GM23248 (cell line): ENCODE measurements at regions not wholly inside any gene's neighbourhood (a gene's known extent, or its start where the extent isn't known, plus 50 kb on each side); places are given as distances from the start of the nearest gene placed in this dataset.

Experiments used
- DNase-seq: peaks from one replicate; pipeline ENCODE4 v3.0.0-alpha.2; 2015
- H2AFZ ChIP-seq: fragments of 200-600 bp; sonication (generic); 2 replicates; pipeline ENCODE4 v1.6.1; 2016; ENCODE audit warnings: antibody characterized with exemption
- H3F3A ChIP-seq: fragments of 200-600 bp; sonication (generic); 2 replicates; pipeline ENCODE4 v1.6.1; 2016; ENCODE audit warnings: mild to moderate bottlenecking, antibody characterized with exemption, mixed run types; ENCODE audit not compliant: insufficient read depth
- H3K27ac ChIP-seq: fragments of 200-600 bp; sonication (generic); 2 replicates; pipeline ENCODE4 v1.5.1; 2016; ENCODE audit warnings: mild to moderate bottlenecking
- H3K27me3 ChIP-seq: fragments of 200-600 bp; sonication (generic); replicated peaks from 2 replicates; pipeline ENCODE4 v1.6.1; 2016; ENCODE audit warnings: mild to moderate bottlenecking; ENCODE audit not compliant: insufficient read depth
- H3K36me3 ChIP-seq: fragments of 200-600 bp; sonication (generic); 2 replicates; pipeline ENCODE4 v1.6.1; 2016; ENCODE audit warnings: low read depth, mild to moderate bottlenecking
- H3K4me1 ChIP-seq: fragments of 200-600 bp; sonication (generic); 2 replicates; pipeline ENCODE4 v1.6.1; 2016; ENCODE audit warnings: mild to moderate bottlenecking; ENCODE audit not compliant: insufficient read depth
- H3K4me2 ChIP-seq: fragments of 200-600 bp; sonication (generic); one replicate; pipeline ENCODE4 v1.6.1; 2016; ENCODE audit warnings: mild to moderate bottlenecking; ENCODE audit not compliant: unreplicated experiment
- H3K4me3 ChIP-seq: fragments of 200-600 bp; sonication (generic); 2 replicates; pipeline ENCODE4 v1.5.1; 2016; ENCODE audit warnings: mild to moderate bottlenecking
- H3K79me2 ChIP-seq: fragments of 200-600 bp; sonication (generic); 2 replicates; pipeline ENCODE4 v1.6.1; 2016; ENCODE audit warnings: mild to moderate bottlenecking; ENCODE audit not compliant: insufficient read depth
- H3K9ac ChIP-seq: fragments of 200-600 bp; sonication (generic); 2 replicates; pipeline ENCODE4 v1.6.1; 2016; ENCODE audit warnings: mild to moderate bottlenecking
- H3K9me2 ChIP-seq: fragments of 200-600 bp; sonication (generic); 2 replicates; pipeline ENCODE4 v1.6.1; 2016; ENCODE audit warnings: mixed run types, mild to moderate bottlenecking, moderate library complexity; ENCODE audit not compliant: insufficient read depth
- H3K9me3 ChIP-seq: fragments of 200-600 bp; sonication (generic); one replicate; pipeline ENCODE4 v1.6.1; 2017; ENCODE audit warnings: low read depth
- H4K20me1 ChIP-seq: fragments of 200-600 bp; sonication (generic); 2 replicates; pipeline ENCODE4 v1.6.0; 2016; ENCODE audit not compliant: insufficient read depth
- EZH2 ChIP-seq: fragments of 200-600 bp; sonication (generic); IDR thresholded peaks from 2 replicates; pipeline ENCODE4 v1.6.1; 2018; ENCODE audit warnings: antibody characterized with exemption, mild to moderate bottlenecking; ENCODE audit not compliant: insufficient read depth, poor library complexity, severe bottlenecking
- EZH2phosphoT487 ChIP-seq: fragments of 200-600 bp; sonication (generic); IDR thresholded peaks from 2 replicates; pipeline ENCODE4 v1.6.1; 2018; ENCODE audit warnings: antibody characterized with exemption, moderate library complexity, mild to moderate bottlenecking, low read depth; ENCODE audit not compliant: insufficient read depth
- WGBS, 2 experiments: methylation state at CpG; one replicate each; pipeline ENCODE4 v1.1.6; 2015 to 2017; ENCODE audit warnings: low lambda C conversion rate in 2 of 2, low coverage in 1 of 2; ENCODE audit errors: missing lambda C conversion rate in 2 of 2; 5-methylcytosine and 5-hydroxymethylcytosine counted together
- in situ Hi-C: fragments of 300-500 bp; cut with MboI; formaldehyde crosslinking; loops from 2 replicates; pipeline ENCODE4 v1.15.0; 2020

DNA sequence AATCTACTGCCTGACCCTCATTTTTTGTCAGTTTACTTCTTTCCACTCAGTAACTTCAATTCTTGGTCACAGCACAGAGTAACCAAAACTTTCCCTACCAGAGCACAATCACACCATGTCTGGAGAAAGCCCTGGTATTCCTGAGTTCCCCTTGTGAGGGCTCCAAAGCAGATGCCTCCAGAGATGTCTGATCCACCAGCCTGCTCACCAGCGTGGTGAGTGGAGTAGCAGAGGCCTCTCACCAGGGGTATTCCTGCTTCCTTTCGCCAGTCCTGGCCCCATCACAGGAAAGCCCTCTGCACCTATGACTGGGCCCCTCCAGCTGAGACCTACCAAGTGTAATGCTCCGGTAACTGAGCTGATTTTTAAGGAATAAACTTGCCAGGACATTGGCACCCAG, 205.4 kb upstream of the HS3ST3A1 start:
- no peak overlapping the region for H3K27ac ChIP-seq
- in situ Hi-C loops = no loop called here
- H3K79me2 ChIP-seq = no peaks in the 10 kb centered on the region
- H3K4me3 ChIP-seq = no peak overlapping the region
- H3F3A ChIP-seq = no peaks in the 10 kb centered on the region
- no peak for DNase-seq
- no peak for TF ChIP-seq EZH2
- H3K4me1 ChIP-seq = no peaks in the 10 kb centered on the region
- H4K20me1 ChIP-seq = no peaks in the 10 kb centered on the region
- no peak overlapping the region for H2AFZ ChIP-seq
- H3K9me3 ChIP-seq = no peaks in the 10 kb centered on the region
- no peaks in the 10 kb centered on the region for H3K36me3 ChIP-seq
- no peaks in the 10 kb centered on the region for H3K9me2 ChIP-seq
- H3K4me2 ChIP-seq = no peak overlapping the region
- no peak overlapping the region for H3K9ac ChIP-seq
- no peaks in the 10 kb centered on the region for H3K27me3 ChIP-seq
- WGBS, 2 experiments = 79 to 92% methylated on average over 3 of the region's 3 CpGs

- DNase-seq = no peak
- TF ChIP-seq EZH2phosphoT487 (no peak), EZH2 (no peak)
- no peaks in the 10 kb centered on the region for H3K9me2 ChIP-seq
- no peaks in the 10 kb centered on the region for H4K20me1 ChIP-seq
- H3K4me2 ChIP-seq = no peak overlapping the region
- H3K4me1 ChIP-seq = no peaks in the 10 kb centered on the region
- H3K9ac ChIP-seq = no peak overlapping the region
- WGBS, 2 experiments = 94 to 100% methylated on average over 2 of the region's 2 CpGs
- H3K4me3 ChIP-seq = no peak overlapping the region
- no peaks in the 10 kb centered on the region for H3K9me3 ChIP-seq
- H3K79me2 ChIP-seq = no peaks in the 10 kb centered on the region
- no peak overlapping the region for H2AFZ ChIP-seq
- no peaks in the 10 kb centered on the region for H3F3A ChIP-seq
- no peak overlapping the region for H3K27ac ChIP-seq
- H3K27me3 ChIP-seq = no peaks in the 10 kb centered on the region
- no peaks in the 10 kb centered on the region for H3K36me3 ChIP-seq
- in situ Hi-C loops = no loop called here
Observed at GRCh38 chr17:13812350-13812749, 210.6 kb upstream of the HS3ST3A1 start.

DNA sequence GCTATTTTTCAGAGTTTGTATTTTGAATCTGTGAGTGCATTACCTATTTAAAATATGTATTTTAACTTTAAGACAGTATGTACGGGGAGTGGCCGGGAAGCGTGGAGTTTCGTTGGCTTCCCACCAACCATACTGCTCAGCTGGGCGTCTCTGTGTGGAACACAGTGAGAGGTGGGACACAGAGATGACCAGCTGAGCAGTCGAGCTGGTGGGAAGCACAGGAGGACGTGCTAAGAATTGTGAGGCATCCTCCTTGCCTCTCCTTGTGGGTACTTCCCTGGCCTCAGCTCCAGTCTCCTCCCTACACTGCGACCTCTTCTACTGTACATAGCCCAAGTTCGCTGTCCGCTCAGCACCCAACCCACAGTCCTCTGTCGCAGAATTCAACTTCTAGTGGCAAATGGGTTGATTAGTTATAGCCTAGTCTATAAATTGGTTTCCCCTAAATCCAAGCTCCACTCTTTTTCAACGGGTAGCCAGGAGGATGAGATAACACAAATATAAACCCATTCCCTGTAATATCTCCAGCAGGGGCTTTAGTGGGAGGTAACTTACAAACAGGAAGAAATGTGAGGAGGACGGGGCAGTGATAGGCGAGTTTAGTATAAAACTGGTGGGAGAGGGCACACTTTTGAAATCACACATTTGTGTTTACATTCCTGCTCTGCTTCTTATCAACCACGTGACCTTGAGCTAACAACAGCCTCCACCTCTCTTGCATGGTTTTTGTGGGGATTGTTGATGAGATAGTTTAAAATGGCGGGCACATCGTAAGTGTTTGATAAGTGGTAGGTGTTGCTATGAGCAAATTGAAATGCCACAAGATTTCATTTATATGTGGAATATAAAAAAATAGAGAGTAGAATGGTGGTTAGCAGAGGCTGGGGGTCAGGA, 211.9 kb upstream of the HS3ST3A1 start:
- Histone ChIP-seq H3K9me2 (no peaks in the 10 kb centered on the region), H3K36me3 (no peaks in the 10 kb centered on the region), H2AFZ (no peak overlapping the region), H3K27ac (no peak overlapping the region), H3K4me3 (no peak overlapping the region), H3K9ac (no peak overlapping the region), H3K4me2 (no peak overlapping the region), H3K4me1 (no peaks in the 10 kb centered on the region), H3K79me2 (no peaks in the 10 kb centered on the region), H3K27me3 (no peaks in the 10 kb centered on the region), H4K20me1 (no peaks in the 10 kb centered on the region), H3F3A (no peaks in the 10 kb centered on the region), H3K9me3 (no peaks in the 10 kb centered on the region)
- no peak for DNase-seq
- 78 to 85% methylated on average over 16 to 17 of the region's 17 CpGs for WGBS, 2 experiments
- in situ Hi-C loops = no loop called here
- TF ChIP-seq EZH2 (no peak), EZH2phosphoT487 (no peak)

DNA sequence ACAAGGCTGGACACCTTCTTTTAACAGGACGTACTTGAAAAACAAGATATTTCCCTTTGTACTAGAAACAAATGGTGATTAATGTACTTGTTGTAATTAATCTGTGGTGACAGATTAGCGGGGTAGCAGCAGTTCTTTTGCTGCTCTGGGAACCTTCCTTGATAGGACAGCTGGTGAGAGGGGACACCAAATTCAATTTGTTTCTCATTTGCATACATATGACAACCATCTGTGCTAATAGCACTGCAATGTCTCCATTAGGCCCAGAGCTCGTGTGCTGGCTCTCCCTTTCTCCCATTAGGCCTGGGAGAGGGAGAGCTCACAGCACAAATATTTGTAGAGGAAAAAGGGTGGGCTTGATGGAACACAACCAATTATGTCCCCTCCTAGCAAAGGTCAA, 221.0 kb upstream of the HS3ST3A1 start:
- no peak overlapping the region for H3K27ac ChIP-seq
- no peaks in the 10 kb centered on the region for H3K4me1 ChIP-seq
- TF ChIP-seq EZH2 = no peak
- no peak for TF ChIP-seq EZH2phosphoT487
- 42 to 57% methylated on average over 3 of the region's 3 CpGs for WGBS, 2 experiments
- H3K9ac ChIP-seq = no peak overlapping the region
- in situ Hi-C loops = no loop called here
- no peaks in the 10 kb centered on the region for H3K9me3 ChIP-seq
- H3K36me3 ChIP-seq = no peaks in the 10 kb centered on the region
- DNase-seq = no peak
- H3K4me3 ChIP-seq = no peak overlapping the region
- no peaks in the 10 kb centered on the region for H3K9me2 ChIP-seq
- H2AFZ ChIP-seq = no peak overlapping the region
- no peaks in the 10 kb centered on the region for H3K79me2 ChIP-seq
- H3F3A ChIP-seq = no peaks in the 10 kb centered on the region
- H3K4me2 ChIP-seq = no peak overlapping the region
- no peaks in the 10 kb centered on the region for H4K20me1 ChIP-seq
- no peaks in the 10 kb centered on the region for H3K27me3 ChIP-seq
